ENCODE measurements at regions not wholly inside any gene's neighbourhood (a gene's known extent, or its start where the extent isn't known, plus 50 kb on each side); places are given as distances from the start of the nearest gene placed in this dataset.

DNA sequence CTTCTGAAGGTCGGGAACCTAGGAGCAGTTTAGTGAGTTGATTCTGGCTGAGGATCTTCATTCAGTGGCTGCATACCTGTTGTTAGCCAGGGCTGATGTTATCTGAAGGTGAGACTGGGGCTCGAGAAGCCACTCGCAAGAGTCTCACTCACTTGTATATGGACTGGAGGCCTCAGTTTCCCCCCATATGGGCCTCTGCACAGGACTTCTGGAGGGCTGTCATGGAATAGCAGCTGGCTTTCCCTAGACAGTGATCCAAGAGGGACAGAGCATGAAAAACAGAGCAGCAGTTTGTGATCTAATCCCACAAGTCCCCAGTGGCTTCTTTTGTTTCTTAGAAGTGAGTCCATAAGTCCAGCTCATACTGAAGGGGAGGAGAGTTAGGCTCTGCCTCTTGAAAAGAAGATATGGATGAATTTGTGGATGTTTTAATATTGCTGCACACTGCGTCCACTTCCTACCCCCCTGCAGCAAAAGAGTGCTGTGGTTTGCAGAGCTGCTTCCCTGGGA, 623.4 kb downstream of the CDH26 start:
- TF ChIP-seq SIN3A (IDR thresholded peaks at IDR 0.05; ENCODE audit: borderline replicate concordance, insufficient read depth, low read depth, low read length) (no peak), POLR2AphosphoS5 (IDR thresholded peaks at IDR 0.05; ENCODE audit: low read depth, low read length) (no peak)
- TF ChIP-seq, protein P1, sequence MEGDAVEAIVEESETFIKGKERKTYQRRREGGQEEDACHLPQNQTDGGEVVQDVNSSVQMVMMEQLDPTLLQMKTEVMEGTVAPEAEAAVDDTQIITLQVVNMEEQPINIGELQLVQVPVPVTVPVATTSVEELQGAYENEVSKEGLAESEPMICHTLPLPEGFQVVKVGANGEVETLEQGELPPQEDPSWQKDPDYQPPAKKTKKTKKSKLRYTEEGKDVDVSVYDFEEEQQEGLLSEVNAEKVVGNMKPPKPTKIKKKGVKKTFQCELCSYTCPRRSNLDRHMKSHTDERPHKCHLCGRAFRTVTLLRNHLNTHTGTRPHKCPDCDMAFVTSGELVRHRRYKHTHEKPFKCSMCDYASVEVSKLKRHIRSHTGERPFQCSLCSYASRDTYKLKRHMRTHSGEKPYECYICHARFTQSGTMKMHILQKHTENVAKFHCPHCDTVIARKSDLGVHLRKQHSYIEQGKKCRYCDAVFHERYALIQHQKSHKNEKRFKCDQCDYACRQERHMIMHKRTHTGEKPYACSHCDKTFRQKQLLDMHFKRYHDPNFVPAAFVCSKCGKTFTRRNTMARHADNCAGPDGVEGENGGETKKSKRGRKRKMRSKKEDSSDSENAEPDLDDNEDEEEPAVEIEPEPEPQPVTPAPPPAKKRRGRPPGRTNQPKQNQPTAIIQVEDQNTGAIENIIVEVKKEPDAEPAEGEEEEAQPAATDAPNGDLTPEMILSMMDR (IDR thresholded peaks at IDR 0.05): no peak

Measured in Panc1 (cell line).